Loucy (cell line): ENCODE measurements at regions not wholly inside any gene's neighbourhood (a gene's known extent, or its start where the extent isn't known, plus 50 kb on each side); places are given as distances from the start of the nearest gene placed in this dataset.

Source experiments
- EZH2phosphoT487 ChIP-seq: fragments of 200-600 bp; IDR thresholded peaks from 2 replicates; pipeline ENCODE4 v1.6.1; 2018; ENCODE audit warnings: antibody characterized with exemption, mild to moderate bottlenecking, moderate library complexity, borderline replicate concordance
- TF ChIP-seq, protein P1 (sequence below): fragments of 200-600 bp; sonication (generic); conservative IDR thresholded peaks from 2 replicates; pipeline ENCODE4 v1.5.1; 2014; ENCODE audit warnings: mild to moderate bottlenecking, antibody characterized with exemption, low read length

DNA sequence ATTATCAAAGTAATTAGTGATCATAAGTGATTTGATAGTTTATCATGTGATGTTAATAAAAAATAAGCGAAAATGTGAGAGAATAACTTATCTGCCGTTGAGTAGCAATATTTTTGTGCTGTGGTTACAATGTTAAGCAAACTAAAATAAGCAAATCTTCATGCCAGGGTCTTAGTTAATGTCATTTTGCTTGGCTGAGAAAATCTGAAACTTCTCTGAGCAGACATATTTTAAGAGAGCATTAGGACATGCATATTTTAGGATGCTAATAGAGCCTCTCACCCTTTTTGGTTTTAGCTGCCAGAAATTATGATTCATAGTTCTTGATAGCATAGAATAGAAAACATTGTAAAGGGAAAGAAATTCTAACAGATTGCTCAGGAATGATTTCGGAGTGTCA lies 233.5 kb upstream of the ZEB2 start:
- TF ChIP-seq, protein P1, sequence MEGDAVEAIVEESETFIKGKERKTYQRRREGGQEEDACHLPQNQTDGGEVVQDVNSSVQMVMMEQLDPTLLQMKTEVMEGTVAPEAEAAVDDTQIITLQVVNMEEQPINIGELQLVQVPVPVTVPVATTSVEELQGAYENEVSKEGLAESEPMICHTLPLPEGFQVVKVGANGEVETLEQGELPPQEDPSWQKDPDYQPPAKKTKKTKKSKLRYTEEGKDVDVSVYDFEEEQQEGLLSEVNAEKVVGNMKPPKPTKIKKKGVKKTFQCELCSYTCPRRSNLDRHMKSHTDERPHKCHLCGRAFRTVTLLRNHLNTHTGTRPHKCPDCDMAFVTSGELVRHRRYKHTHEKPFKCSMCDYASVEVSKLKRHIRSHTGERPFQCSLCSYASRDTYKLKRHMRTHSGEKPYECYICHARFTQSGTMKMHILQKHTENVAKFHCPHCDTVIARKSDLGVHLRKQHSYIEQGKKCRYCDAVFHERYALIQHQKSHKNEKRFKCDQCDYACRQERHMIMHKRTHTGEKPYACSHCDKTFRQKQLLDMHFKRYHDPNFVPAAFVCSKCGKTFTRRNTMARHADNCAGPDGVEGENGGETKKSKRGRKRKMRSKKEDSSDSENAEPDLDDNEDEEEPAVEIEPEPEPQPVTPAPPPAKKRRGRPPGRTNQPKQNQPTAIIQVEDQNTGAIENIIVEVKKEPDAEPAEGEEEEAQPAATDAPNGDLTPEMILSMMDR: no peak
- no peak for TF ChIP-seq EZH2phosphoT487
